ENCODE measurements at regions not wholly inside any gene's neighbourhood (a gene's known extent, or its start where the extent isn't known, plus 50 kb on each side); places are given as distances from the start of the nearest gene placed in this dataset.
A peak's percentile ranks its signal among the peaks of the same experiment; 100 is the strongest.
"Not testable (repeated sequence)": the region's sequence is repeated elsewhere in the genome, so short reads cannot be mapped to it uniquely, and the experiment has no call there.

- no peak for DNase-seq (ENCODE audit: low read depth)
- H3K4me3 ChIP-seq (ENCODE audit: low read depth, low read length): no peak overlapping the region
These were observed 304.2 kb downstream of the DNAH5 start for GRCh38 chr5:13640270-13640669.

GRCh38 chr5:13632676-13633075 is 311.8 kb downstream of the DNAH5 start:
- DNase-seq (ENCODE audit: low read depth): no peak
- H3K4me3 ChIP-seq (ENCODE audit: low read depth, low read length): no peak overlapping the region

GRCh38 chr5:13629218-13629617 is 315.3 kb downstream of the DNAH5 start:
- DNase-seq (ENCODE audit: low read depth): no peak
- no peak overlapping the region for H3K4me3 ChIP-seq (ENCODE audit: low read depth, low read length)

GRCh38 chr5:13627673-13628454 is 316.6 kb downstream of the DNAH5 start:
- no peak overlapping the region for H3K4me3 ChIP-seq (ENCODE audit: low read depth, low read length)
- no peak for DNase-seq (ENCODE audit: low read depth)

- DNase-seq (ENCODE audit: low read depth): peak; percentile 52
These were observed 318.8 kb downstream of the DNAH5 start for GRCh38 chr5:13625616-13626198.

GRCh38 chr5:13624283-13625074 is 320.0 kb downstream of the DNAH5 start:
- H3K4me3 ChIP-seq (ENCODE audit: low read depth, low read length): no peak overlapping the region
- no peak for DNase-seq (ENCODE audit: low read depth)

More at GRCh38 chr5:13625616-13626198, 318.8 kb downstream of the DNAH5 start:
- no peak overlapping the region for H3K4me3 ChIP-seq (ENCODE audit: low read depth, low read length)

GRCh38 chr5:13613621-13614020 is 330.9 kb downstream of the DNAH5 start:
- no peak overlapping the region for H3K4me3 ChIP-seq (ENCODE audit: low read depth, low read length)
- DNase-seq (ENCODE audit: low read depth): no peak

DNA sequence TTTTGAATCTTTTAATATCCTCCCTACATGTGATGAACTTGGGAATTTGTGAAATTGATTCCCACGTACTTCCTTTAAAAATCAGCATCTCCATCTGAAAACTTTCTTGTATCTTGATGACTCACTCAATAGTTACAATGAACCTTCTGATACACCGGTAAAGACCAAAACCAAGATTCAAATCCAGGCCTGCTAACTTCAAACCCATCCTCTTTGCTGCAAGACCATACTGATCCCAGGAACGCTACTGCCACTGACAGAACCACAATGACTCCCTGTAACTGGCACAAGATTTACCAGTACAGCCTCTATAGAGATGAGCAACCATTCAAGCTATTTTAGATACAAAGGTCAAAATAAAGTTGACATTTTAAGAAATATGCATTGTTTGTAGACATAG is 332.9 kb downstream of the DNAH5 start:
- DNase-seq (ENCODE audit: low read depth): no peak
- H3K4me3 ChIP-seq (ENCODE audit: low read depth, low read length): no peak overlapping the region

- no peak for DNase-seq (ENCODE audit: low read depth)
- no peak overlapping the region for H3K4me3 ChIP-seq (ENCODE audit: low read depth, low read length)
These were observed 335.0 kb downstream of the DNAH5 start for GRCh38 chr5:13609504-13609903.

DNA sequence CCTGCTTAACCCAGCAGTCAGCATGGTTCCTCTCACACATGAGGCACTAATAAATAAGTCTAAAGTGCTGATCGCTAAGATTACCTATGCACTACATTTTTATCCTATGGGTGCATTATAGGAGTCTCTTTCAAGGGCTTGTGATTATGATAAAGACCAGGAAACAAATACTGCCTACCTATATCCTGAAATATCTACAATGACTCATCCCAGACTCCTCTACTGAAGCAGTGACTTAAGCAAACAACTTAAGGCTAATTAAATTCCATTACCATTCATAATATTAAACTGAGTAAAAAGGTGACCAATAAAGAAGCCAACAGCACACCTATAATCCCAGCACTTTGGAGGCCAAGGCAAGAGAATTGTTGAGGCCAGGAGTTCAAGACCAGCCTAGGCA is 338.4 kb downstream of the DNAH5 start:
- no peak overlapping the region for H3K4me3 ChIP-seq (ENCODE audit: low read depth, low read length)
- no peak for DNase-seq (ENCODE audit: low read depth)

GRCh38 chr5:13601112-13601511 is 343.4 kb downstream of the DNAH5 start:
- no peak for DNase-seq (ENCODE audit: low read depth)

GRCh38 chr5:13595978-13596377 is 348.5 kb downstream of the DNAH5 start:
- no peak overlapping the region for H3K4me3 ChIP-seq (ENCODE audit: low read depth, low read length)
- no peak for DNase-seq (ENCODE audit: low read depth)

More at GRCh38 chr5:13601112-13601511, 343.4 kb downstream of the DNAH5 start:
- H3K4me3 ChIP-seq (ENCODE audit: low read depth, low read length): no peak overlapping the region

- peak; percentile 71 for DNase-seq (ENCODE audit: low read depth)
- no peak overlapping the region for H3K4me3 ChIP-seq (ENCODE audit: low read depth, low read length)
These were observed 352.9 kb downstream of the DNAH5 start for GRCh38 chr5:13591621-13592020.

DNA sequence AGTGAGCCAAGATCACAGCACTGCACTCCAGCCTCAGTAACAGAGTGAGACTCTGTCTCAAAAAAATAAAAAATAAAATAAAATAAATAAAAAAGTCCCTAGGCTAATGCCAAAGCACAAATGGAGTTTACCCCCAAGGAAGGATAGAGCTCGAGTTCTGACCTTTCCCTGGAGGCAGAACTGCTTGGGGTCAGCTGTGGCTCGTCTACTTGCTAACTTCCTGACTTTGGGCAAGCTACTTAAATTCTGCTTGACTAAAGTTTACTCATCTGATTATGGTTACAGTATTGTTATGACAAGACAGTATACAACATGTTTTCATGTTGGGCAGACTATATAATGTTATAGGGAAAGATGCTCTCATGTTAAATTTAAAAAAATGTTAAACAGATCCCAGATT is 359.2 kb downstream of the DNAH5 start:
- H3K4me3 ChIP-seq (ENCODE audit: low read depth, low read length): no peak overlapping the region
- DNase-seq (ENCODE audit: low read depth): no peak

GRCh38 chr5:13581914-13582313 is 362.6 kb downstream of the DNAH5 start:
- H3K4me3 ChIP-seq (ENCODE audit: low read depth, low read length): no peak overlapping the region
- DNase-seq (ENCODE audit: low read depth): no peak

DNA sequence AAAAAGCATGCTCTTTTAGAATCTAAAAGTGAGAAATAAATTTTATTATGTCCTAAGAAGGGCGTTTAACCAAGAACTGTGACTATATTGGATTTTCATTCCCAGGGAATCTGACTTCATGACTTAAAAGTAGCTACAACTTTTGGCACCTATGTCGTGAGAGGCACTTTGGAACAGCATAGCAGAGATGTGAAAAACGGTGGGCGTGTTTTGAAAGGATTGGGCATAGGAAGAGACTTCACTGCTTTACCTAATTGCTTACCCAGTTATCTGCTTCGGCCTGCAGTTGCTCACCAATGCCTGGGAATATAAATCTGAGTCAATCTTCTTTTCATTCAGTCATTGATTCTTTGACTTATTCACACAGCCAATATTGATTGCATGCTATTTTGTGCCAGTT is 363.4 kb downstream of the DNAH5 start:
- no peak for DNase-seq (ENCODE audit: low read depth)
- H3K4me3 ChIP-seq (ENCODE audit: low read depth, low read length): no peak overlapping the region

DNA sequence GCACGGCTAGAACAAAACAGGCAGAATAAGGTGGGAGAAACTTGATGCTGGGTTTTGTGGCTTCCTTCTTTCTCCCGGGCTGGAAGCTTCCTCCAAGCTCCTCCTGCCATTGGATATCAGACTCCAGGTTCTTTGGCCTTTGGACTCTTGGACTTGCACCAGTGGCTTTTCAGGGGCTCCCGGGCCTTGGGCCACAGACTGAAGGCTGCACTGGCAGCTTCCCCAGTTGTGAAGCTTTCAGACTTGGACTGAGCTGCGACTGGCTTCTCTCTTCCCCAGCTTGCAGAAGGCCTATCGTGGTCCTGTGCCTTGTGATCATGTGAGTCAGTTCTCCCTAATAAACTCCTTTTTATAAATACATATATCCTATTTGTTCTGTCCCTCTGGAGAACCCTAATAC is 364.4 kb downstream of the DNAH5 start:
- no peak for DNase-seq (ENCODE audit: low read depth)
- H3K4me3 ChIP-seq (ENCODE audit: low read depth, low read length): no peak overlapping the region

DNA sequence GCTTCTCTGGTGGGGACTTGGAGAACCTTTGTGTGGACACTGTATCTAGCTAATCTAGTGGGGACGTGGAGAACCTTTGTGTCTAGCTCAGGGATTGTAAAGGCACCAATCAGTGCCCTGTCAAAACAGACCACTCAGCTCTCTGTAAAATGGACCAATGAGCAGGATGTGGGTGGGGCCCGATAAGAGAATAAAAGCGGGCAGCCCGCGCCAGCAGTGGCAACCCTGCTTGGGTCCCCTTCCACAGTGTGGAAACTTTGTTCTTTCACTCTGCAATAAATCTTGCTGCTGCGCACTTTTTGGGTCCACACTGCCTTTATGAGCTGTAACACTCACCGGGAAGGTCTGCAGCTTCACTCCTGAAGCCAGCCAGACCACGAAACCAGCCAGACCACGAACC is 365.4 kb downstream of the DNAH5 start:
- DNase-seq (ENCODE audit: low read depth); H3K4me3 ChIP-seq (ENCODE audit: low read depth, low read length): not testable (repeated sequence)

GRCh38 chr5:13578311-13579039 is 366.0 kb downstream of the DNAH5 start:
- DNase-seq (ENCODE audit: low read depth); H3K4me3 ChIP-seq (ENCODE audit: low read depth, low read length): not testable (repeated sequence)

DNA sequence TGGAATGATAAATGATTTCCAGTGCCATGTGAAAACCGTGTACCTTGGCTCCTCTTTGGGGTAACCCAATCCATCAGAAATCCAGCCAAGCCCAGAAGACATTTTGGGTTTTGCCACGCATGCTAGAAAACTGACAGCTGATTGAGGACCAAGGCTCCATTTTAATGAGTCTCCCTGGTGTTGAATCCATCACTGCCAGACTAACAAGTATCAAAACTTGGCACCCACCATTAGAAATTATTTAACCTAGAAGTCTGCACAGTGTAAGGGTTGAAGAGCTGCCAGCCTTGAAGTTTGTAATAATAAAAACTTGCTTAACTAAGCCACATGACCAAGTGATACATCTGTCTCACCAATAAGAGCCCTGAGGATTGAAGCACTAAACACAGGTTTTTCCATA is 369.9 kb downstream of the DNAH5 start:
- H3K4me3 ChIP-seq (ENCODE audit: low read depth, low read length): no peak overlapping the region
- DNase-seq (ENCODE audit: low read depth): no peak

Measured in skeletal muscle cell (primary cell).